ENCODE measurements at regions not wholly inside any gene's neighbourhood (a gene's known extent, or its start where the extent isn't known, plus 50 kb on each side); places are given as distances from the start of the nearest gene placed in this dataset.

DNA sequence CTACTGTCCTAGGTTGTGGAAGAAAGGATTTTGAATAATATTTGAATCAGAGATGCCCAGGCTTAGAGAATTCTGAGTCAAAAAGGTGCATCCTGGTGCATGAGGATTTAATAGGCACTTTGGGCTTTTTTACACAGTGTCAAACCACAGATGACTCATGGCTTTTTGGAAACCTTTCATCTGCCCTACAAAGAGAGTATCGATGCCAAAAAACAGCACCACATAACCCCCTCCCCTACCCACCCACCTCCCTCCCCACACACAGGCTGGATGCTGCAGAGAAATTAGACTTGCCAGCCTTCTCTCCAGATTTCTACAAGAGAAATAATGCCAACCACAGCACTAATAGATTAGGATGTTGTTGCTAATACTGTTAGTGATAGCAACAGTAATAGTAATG lies 779.3 kb downstream of the NLGN4X start:
- no peak for TF ChIP-seq CTCF (IDR thresholded peaks at IDR 0.05)
- TF ChIP-seq POLR2A (IDR thresholded peaks at IDR 0.05) = no peak
- DNase-seq (ENCODE audit: low spot score in 2 of 2) = no peak
- 38 to 45% methylated on average over 1 of the region's 1 CpG for WGBS, 2 donors
- no peak overlapping the region for H3K4me3 ChIP-seq (ENCODE audit: low read depth, poor library complexity, severe bottlenecking)
- intact Hi-C loops (cut with DNase I; ENCODE audit: low total_unique reads) = no loop called here

DNA sequence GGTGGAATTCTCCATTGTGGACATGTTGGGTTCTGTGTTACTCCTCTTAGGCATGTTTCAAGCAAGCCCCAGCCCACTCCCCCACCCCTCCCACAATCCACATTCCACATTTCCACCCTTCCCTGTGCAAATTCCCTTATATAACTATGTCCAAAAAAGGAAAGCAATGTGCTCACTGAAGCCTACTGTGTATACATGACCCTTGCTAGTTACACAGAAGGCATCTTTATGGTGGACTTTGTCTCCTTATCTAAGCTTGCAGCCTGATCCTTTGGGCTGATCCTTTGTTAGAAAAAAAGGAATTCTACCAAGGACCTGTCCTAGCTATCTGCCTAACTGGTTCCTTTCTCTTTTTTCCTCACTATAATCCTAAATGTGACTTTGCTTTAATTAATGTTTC lies 796.8 kb downstream of the NLGN4X start:
- intact Hi-C loops (cut with DNase I; ENCODE audit: low total_unique reads) = no loop called here
- DNase-seq (ENCODE audit: low spot score in 2 of 2) = no peak
- H3K4me3 ChIP-seq (ENCODE audit: low read depth, poor library complexity, severe bottlenecking) = no peak overlapping the region
- TF ChIP-seq POLR2A (IDR thresholded peaks at IDR 0.05) = no peak
- no peak for TF ChIP-seq CTCF (IDR thresholded peaks at IDR 0.05)

GRCh38 chrX:5425119-5425518 lies 803.5 kb downstream of the NLGN4X start:
- intact Hi-C loops (cut with DNase I; ENCODE audit: low total_unique reads) = no loop called here
- no peak for TF ChIP-seq CTCF (IDR thresholded peaks at IDR 0.05)
- no peak for TF ChIP-seq POLR2A (IDR thresholded peaks at IDR 0.05)
- H3K4me3 ChIP-seq (ENCODE audit: low read depth, poor library complexity, severe bottlenecking) = no peak overlapping the region
- DNase-seq (ENCODE audit: low spot score in 2 of 2) = no peak

DNA sequence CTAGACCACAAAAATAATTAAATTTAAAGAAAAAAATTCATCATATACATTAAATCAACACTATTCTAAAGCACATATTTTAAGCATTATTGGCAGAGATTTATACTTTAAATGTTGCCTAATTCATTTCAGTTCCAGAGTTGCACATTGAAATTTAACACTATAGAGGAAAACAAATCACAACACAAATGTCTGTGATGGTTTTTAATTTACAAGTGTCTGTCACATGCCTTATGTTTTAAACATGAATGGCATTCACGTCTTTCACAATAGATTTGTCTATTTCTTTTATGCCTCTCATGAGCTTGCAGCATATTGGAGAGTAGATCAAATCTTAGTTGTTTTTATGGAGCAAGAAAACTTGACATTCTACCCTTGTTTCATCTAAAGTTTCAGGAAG lies 811.3 kb downstream of the NLGN4X start:
- intact Hi-C loops (cut with DNase I; ENCODE audit: low total_unique reads) = no loop called here
- 33 to 41% methylated on average over 1 of the region's 1 CpG for WGBS, 2 donors
- no peak for TF ChIP-seq POLR2A (IDR thresholded peaks at IDR 0.05)
- no peak for TF ChIP-seq CTCF (IDR thresholded peaks at IDR 0.05)
- no peak for DNase-seq (ENCODE audit: low spot score in 2 of 2)
- H3K4me3 ChIP-seq (ENCODE audit: low read depth, poor library complexity, severe bottlenecking) = no peak overlapping the region

DNA sequence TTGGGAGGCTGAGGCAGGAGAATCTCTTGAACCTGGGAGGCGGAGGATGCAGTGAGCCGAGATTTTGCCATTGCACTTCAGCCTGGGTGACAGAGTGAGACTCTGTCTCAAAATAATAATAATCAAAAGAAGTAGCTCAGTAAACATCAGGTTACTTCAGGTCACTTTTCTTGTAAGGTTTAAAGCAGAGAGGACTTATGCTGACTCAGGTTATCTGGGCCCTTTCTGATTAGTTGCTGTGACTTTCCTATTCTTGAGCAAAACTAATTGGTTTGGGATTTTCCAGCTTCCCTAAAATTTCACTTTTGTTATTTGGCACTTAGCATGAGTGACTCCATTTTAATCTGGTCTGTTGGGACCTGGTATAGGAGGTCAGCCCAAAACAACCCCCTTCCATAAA lies 812.9 kb downstream of the NLGN4X start:
- TF ChIP-seq CTCF (IDR thresholded peaks at IDR 0.05) (no peak), POLR2A (IDR thresholded peaks at IDR 0.05) (no peak)
- no peak overlapping the region for H3K4me3 ChIP-seq (ENCODE audit: low read depth, poor library complexity, severe bottlenecking)
- intact Hi-C loops (cut with DNase I; ENCODE audit: low total_unique reads) = no loop called here
- no peak for DNase-seq (ENCODE audit: low spot score in 2 of 2)
- 90 to 92% methylated on average over 2 of the region's 2 CpGs for WGBS, 2 donors

DNA sequence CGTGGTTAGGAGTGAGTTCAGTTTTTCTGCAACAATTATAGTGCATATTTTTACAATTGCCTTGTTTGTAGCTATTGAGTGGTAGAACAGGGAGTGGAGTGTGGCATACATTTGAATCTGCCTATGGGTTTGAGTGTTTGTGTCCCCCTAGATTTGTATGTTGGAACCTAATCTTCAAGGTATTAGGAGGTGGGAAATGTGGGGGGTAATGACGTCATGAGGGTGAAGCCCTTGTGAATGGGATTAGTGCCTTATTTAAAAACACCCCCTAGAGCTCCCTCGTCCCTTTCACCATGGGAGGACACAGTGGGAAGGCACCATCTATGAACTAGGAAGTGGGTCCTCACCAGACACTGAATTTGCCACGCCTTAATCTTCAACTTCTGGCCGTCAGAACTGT lies 819.6 kb downstream of the NLGN4X start:
- no peak for DNase-seq (ENCODE audit: low spot score in 2 of 2)
- intact Hi-C loops (cut with DNase I; ENCODE audit: low total_unique reads) = no loop called here
- H3K4me3 ChIP-seq (ENCODE audit: low read depth, poor library complexity, severe bottlenecking) = no peak overlapping the region
- TF ChIP-seq CTCF (IDR thresholded peaks at IDR 0.05) (no peak), POLR2A (IDR thresholded peaks at IDR 0.05) (no peak)
- WGBS, 2 donors = 77 to 79% methylated on average over 5 of the region's 5 CpGs

Measured in lower leg skin (tissue), 4 donors.